Neural crest cell (in vitro differentiated cells): ENCODE measurements at regions not wholly inside any gene's neighbourhood (a gene's known extent, or its start where the extent isn't known, plus 50 kb on each side); places are given as distances from the start of the nearest gene placed in this dataset.
A peak's percentile ranks its signal among the peaks of the same experiment; 100 is the strongest.

Experiments used
- DNase-seq: peaks from one replicate; pipeline ENCODE4 v3.0.0; 2021; ENCODE audit warnings: low read depth, mixed read lengths, low spot score
- H3K27ac Mint-ChIP-seq: one replicate; pipeline ENCODE4 v1.8.0; 2021; ENCODE audit warnings: mild to moderate bottlenecking, mixed read lengths; ENCODE audit not compliant: unreplicated experiment
- H3K27me3 Mint-ChIP-seq: 2 replicates; pipeline ENCODE4 v1.8.0; 2021; ENCODE audit warnings: low read depth, mild to moderate bottlenecking, mixed read lengths
- H3K36me3 Mint-ChIP-seq: 2 replicates; pipeline ENCODE4 v1.8.0; 2021; ENCODE audit warnings: low read depth, mild to moderate bottlenecking, mixed read lengths
- H3K4me1 Mint-ChIP-seq: 2 replicates; pipeline ENCODE4 v1.8.0; 2021; ENCODE audit warnings: mixed read lengths
- H3K4me3 Mint-ChIP-seq: one replicate; pipeline ENCODE4 v1.8.0; 2021; ENCODE audit warnings: mild to moderate bottlenecking, mixed read lengths
- H3K9me3 Mint-ChIP-seq: 2 replicates; pipeline ENCODE4 v1.8.0; 2021; ENCODE audit warnings: mixed read lengths
- TF ChIP-seq, protein P1 (sequence below): fragments of 200-600 bp; sonication (generic); conservative IDR thresholded peaks from 2 replicates; pipeline ENCODE4 v1.5.0; 2021; ENCODE audit warnings: antibody characterized with exemption, mild to moderate bottlenecking

DNA sequence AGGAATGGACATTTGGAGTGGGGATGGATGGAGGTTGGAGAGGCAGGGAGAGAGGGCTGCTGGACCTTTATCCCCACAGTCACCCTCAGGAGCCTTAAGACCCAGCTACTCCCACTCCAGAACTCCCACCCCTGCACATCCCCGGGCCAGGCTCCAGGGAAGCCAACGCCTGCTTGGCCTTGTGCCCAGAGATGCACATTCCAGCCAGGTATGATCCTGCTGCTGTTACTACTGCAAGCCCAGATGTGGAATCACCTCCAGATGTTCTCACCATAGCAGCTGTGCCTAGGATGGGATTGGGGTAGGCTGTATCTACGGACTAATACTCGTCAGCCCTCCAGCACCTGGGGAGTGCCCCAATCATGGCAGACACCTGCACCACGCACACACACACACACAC, 71.7 kb downstream of the ZFP36L2 start:
- no peak for DNase-seq
- Mint-ChIP-seq H3K9me3 (no peaks in the 10 kb centered on the region), H3K4me3 (no peak overlapping the region), H3K4me1 (peaks cover 20% of the 10 kb centered on the region), H3K36me3 (no peaks in the 10 kb centered on the region), H3K27me3 (no peaks in the 10 kb centered on the region), H3K27ac (no peak overlapping the region)
- TF ChIP-seq, protein P1, sequence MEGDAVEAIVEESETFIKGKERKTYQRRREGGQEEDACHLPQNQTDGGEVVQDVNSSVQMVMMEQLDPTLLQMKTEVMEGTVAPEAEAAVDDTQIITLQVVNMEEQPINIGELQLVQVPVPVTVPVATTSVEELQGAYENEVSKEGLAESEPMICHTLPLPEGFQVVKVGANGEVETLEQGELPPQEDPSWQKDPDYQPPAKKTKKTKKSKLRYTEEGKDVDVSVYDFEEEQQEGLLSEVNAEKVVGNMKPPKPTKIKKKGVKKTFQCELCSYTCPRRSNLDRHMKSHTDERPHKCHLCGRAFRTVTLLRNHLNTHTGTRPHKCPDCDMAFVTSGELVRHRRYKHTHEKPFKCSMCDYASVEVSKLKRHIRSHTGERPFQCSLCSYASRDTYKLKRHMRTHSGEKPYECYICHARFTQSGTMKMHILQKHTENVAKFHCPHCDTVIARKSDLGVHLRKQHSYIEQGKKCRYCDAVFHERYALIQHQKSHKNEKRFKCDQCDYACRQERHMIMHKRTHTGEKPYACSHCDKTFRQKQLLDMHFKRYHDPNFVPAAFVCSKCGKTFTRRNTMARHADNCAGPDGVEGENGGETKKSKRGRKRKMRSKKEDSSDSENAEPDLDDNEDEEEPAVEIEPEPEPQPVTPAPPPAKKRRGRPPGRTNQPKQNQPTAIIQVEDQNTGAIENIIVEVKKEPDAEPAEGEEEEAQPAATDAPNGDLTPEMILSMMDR = no peak

DNA sequence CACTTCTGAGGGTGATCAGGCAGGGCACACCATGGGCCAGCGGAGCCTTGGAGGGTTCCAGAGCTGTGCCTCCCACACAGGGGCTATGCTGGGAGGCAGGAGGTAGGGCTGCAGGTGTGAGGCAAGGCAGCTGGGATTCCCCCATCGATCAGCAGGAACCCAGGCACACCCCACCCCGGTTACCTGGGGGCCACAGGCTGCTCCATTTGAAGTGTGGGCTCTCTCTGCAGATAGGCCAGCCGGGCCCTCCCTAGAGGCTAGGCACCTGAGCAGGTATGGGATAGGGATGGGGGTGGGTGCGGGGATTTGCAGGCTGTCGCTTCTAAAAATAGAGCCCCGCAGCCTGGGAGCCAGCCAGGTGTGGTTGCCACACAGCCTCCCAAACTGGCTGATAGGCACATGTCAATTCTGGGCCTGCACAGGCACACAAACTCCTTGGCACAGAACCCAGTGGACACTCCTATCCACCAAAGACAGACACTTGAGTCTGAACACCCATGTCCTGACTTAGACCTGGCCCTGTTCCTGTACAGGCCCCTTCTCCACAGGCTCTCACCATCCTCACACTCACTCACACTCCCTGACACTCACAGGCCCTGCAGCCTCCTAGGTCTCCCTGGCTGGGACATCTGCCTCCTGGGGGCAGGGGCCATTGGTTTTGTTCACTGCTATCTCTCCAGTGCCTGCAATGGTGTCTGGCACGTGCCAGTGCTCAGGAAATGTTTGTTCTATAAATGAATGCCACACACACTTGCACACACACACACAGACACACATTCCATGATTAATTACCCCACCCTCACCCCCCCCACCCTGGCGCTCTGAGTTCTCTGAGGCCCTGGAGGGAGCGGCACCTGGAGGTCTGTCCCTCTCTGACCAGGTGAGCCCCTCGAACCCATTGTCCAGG, 73.4 kb downstream of the ZFP36L2 start:
- Mint-ChIP-seq H3K4me1 (peaks cover 8% of the 10 kb centered on the region), H3K36me3 (no peaks in the 10 kb centered on the region), H3K9me3 (no peaks in the 10 kb centered on the region), H3K27ac (no peak overlapping the region), H3K27me3 (no peaks in the 10 kb centered on the region), H3K4me3 (no peak overlapping the region)
- DNase-seq = no peak
- TF ChIP-seq, protein P1 = no peak

DNA sequence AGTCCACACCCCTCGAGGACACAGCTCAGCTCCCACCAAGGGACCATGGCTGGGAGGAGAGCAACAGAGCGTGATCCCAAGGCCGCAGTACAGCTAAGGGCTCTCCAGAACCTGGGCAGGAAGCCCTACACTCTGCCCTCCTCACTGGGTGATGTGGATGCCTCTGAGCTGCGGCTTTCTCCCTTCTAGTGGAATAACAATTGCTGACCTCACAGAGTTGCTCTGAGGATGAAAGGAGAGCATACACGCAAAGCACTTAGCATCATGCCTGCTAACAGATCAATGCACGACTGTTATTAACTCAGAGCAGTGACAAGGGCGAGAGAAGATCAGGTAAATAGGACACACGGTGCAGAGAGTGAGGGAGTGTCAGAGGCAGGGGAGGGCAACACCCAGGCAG, 74.2 kb downstream of the ZFP36L2 start:
- H3K4me1 Mint-ChIP-seq = peaks cover 8% of the 10 kb centered on the region
- H3K27me3 Mint-ChIP-seq = no peaks in the 10 kb centered on the region
- TF ChIP-seq, protein P1 = no peak
- no peaks in the 10 kb centered on the region for H3K9me3 Mint-ChIP-seq
- DNase-seq = no peak
- H3K4me3 Mint-ChIP-seq = no peak overlapping the region
- H3K27ac Mint-ChIP-seq = no peak overlapping the region
- H3K36me3 Mint-ChIP-seq = no peaks in the 10 kb centered on the region

DNA sequence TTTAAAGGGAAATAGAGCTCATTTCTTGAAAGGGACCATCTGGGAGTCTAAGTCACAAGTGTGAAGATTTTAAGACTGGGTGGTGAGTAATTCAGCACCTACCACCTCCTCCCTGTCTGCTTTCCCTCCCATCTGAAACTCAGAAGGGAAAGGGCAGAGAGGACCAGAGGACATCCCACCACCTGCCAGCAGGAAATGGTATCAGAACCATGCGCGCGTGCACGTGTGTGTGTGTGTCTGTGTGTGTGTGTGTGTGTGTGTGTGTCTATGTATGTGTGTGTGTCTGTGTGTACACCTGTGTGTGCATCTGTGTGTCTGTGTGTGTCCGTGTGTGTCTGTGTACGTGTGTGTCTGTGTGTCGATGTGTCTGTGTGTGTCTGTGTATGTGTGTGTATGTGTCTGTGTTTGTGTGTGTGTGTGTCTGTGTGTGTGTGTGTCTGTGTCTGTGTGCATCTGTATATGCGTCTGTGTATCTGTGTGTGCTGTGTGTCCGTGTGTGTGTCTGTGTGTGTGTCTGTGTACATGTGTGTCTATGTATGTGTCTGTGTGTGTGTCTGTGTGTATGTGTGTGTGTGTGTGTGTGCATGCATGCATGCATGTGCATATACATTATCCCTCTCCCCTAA, 76.8 kb downstream of the ZFP36L2 start:
- H3K4me1 Mint-ChIP-seq = peaks cover 14% of the 10 kb centered on the region
- no peaks in the 10 kb centered on the region for H3K36me3 Mint-ChIP-seq
- H3K27me3 Mint-ChIP-seq = no peaks in the 10 kb centered on the region
- TF ChIP-seq, protein P1 = no peak
- H3K27ac Mint-ChIP-seq = no peak overlapping the region
- no peak for DNase-seq
- no peak overlapping the region for H3K4me3 Mint-ChIP-seq
- H3K9me3 Mint-ChIP-seq = no peaks in the 10 kb centered on the region

DNA sequence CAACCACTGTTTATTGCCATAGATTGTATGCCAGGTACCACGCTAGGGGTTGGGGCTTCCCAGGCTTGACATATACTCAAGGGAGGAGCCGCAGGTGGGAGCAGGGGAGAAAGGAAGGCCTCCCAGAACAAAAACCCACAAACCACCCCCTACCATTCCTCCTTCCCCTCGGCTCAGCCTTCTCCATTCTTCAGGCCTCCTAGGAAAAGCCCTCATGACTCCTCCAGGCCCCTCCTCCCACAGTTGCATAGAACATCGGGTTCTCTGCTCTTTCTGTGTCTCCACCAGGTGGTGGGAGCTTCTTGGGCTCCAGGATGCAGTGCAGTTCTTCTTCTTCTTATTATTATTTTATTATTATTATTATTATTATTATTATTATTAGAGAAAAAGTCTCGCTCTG, 80.3 kb downstream of the ZFP36L2 start:
- peaks cover 6% of the 10 kb centered on the region for H3K4me1 Mint-ChIP-seq
- H3K4me3 Mint-ChIP-seq = no peak overlapping the region
- no peaks in the 10 kb centered on the region for H3K36me3 Mint-ChIP-seq
- peak overlapping the region; percentile 23 for H3K27ac Mint-ChIP-seq
- H3K27me3 Mint-ChIP-seq = no peaks in the 10 kb centered on the region
- H3K9me3 Mint-ChIP-seq = no peaks in the 10 kb centered on the region
- TF ChIP-seq, protein P1 = no peak
- DNase-seq = no peak
